B cell (primary cell): ENCODE measurements at regions not wholly inside any gene's neighbourhood (a gene's known extent, or its start where the extent isn't known, plus 50 kb on each side); places are given as distances from the start of the nearest gene placed in this dataset.

ENCODE experiments used
- EZH2 ChIP-seq: IDR thresholded peaks from 2 replicates; pipeline ENCODE4 v1.6.1; 2012; ENCODE audit warnings: borderline replicate concordance, low read depth, mild to moderate bottlenecking, moderate library complexity, low read length; ENCODE audit not compliant: insufficient read depth, poor library complexity, severe bottlenecking
- TF ChIP-seq, protein P1 (sequence below): fragments of 200-600 bp; IDR thresholded peaks from one replicate; pipeline ENCODE4 v1.8.0; 2022; ENCODE audit warnings: antibody characterized with exemption, mild to moderate bottlenecking

DNA sequence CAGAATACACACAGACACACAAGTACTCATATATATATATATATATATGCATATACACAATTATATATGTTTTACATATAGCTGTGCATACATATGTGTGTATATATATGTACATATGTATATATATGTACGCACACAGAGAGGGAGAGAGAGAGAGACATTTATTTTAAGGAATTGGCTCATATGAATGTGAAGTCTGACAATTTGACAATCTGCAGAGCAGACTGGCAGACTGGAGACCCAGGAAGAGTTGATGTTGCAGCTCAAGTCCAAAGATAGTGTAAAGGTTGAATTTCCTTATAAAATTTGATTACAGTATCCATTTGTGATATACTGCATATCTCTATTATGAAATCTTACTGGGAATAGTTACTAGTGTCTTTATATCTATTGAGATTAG lies 1330.3 kb upstream of the CADM2 start:
- TF ChIP-seq, protein P1, sequence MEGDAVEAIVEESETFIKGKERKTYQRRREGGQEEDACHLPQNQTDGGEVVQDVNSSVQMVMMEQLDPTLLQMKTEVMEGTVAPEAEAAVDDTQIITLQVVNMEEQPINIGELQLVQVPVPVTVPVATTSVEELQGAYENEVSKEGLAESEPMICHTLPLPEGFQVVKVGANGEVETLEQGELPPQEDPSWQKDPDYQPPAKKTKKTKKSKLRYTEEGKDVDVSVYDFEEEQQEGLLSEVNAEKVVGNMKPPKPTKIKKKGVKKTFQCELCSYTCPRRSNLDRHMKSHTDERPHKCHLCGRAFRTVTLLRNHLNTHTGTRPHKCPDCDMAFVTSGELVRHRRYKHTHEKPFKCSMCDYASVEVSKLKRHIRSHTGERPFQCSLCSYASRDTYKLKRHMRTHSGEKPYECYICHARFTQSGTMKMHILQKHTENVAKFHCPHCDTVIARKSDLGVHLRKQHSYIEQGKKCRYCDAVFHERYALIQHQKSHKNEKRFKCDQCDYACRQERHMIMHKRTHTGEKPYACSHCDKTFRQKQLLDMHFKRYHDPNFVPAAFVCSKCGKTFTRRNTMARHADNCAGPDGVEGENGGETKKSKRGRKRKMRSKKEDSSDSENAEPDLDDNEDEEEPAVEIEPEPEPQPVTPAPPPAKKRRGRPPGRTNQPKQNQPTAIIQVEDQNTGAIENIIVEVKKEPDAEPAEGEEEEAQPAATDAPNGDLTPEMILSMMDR, result no peak
- no peak for TF ChIP-seq EZH2
